RWPE2 (cell line): ENCODE measurements at regions not wholly inside any gene's neighbourhood (a gene's known extent, or its start where the extent isn't known, plus 50 kb on each side); places are given as distances from the start of the nearest gene placed in this dataset.
A peak's percentile ranks its signal among the peaks of the same experiment; 100 is the strongest.

ENCODE experiments used
- ATAC-seq: fragments of 200-7000 bp; cut with Tn5 transposase; 3 replicates; pipeline ENCODE4 v1.9.1; 2021; ENCODE audit warnings: low read depth
- DNase-seq: peaks from one replicate; pipeline ENCODE4 v3.0.0-alpha.2; 2020; ENCODE audit warnings: low spot score
- H3K27ac ChIP-seq: fragments of 450-650 bp; 2 replicates; pipeline ENCODE4 v1.5.1; 2017; ENCODE audit warnings: mild to moderate bottlenecking; ENCODE audit not compliant: poor library complexity, severe bottlenecking
- H3K27me3 ChIP-seq: fragments of 250-450 bp; sonication (Bioruptor Pico); 2 replicates; pipeline ENCODE4 v1.5.1; 2021; ENCODE audit warnings: mild to moderate bottlenecking, moderate library complexity; ENCODE audit not compliant: insufficient read depth, poor library complexity, severe bottlenecking
- H3K36me3 ChIP-seq: fragments of 250-450 bp; sonication (Bioruptor Pico); 2 replicates; pipeline ENCODE4 v1.5.1; 2020; ENCODE audit warnings: low read depth, mild to moderate bottlenecking, moderate library complexity
- H3K4me1 ChIP-seq: fragments of 250-450 bp; sonication (Bioruptor Pico); 2 replicates; pipeline ENCODE4 v1.5.1; 2021; ENCODE audit warnings: mild to moderate bottlenecking, moderate library complexity; ENCODE audit not compliant: insufficient read depth, poor library complexity, severe bottlenecking
- H3K4me3 ChIP-seq: fragments of 250-450 bp; sonication (Bioruptor Pico); 2 replicates; pipeline ENCODE4 v1.5.1; 2021; ENCODE audit warnings: mild to moderate bottlenecking, moderate library complexity; ENCODE audit not compliant: severe bottlenecking
- H3K9me3 ChIP-seq: fragments of 250-450 bp; sonication (Bioruptor Pico); 2 replicates; pipeline ENCODE4 v1.5.1; 2021; ENCODE audit warnings: mild to moderate bottlenecking, moderate library complexity; ENCODE audit not compliant: severe bottlenecking
- CTCF ChIP-seq: fragments of 450-650 bp; IDR thresholded peaks from one replicate; pipeline ENCODE4 v1.5.1; 2017; ENCODE audit warnings: mild to moderate bottlenecking, moderate library complexity; ENCODE audit not compliant: poor library complexity, severe bottlenecking

- no peak for TF ChIP-seq CTCF
- Histone ChIP-seq H3K4me3 (no peak overlapping the region), H3K4me1 (no peaks in the 10 kb centered on the region), H3K36me3 (peaks cover 68% of the 10 kb centered on the region), H3K9me3 (peaks cover 15% of the 10 kb centered on the region), H3K27me3 (no peaks in the 10 kb centered on the region), H3K27ac (no peak overlapping the region)
- peak; percentile 2 for DNase-seq
- no peak for ATAC-seq
These were observed 132.3 kb downstream of the SNRPN start for GRCh38 chr15:25087137-25087536.

DNA sequence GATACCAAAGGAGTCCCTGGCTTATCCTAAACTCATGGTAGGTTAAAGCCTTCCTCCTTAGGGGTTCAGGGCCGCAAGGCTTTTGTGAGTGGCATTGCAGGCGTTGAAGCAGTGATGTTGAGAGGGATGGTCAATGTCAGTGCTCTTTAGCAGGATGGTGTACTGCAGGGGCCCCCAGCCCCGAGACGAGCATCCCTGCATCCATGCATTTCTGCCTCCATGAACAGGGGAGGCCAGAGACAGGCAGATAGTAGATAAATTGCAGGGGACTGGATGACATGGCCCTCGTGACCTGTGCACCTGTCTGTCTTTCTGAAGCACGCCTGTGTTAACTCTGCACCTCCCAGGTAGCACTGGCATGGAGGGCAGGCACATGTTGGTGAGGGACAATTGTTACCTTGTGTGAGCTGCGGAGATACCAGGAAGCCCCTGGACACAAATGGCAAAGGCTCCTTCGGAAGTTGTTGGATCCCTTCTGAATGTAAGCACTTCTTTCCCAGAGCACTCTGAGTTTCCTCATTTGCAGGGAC, 133.5 kb downstream of the SNRPN start:
- no peak for ATAC-seq
- Histone ChIP-seq H3K27me3 (no peaks in the 10 kb centered on the region), H3K4me1 (no peaks in the 10 kb centered on the region), H3K36me3 (peaks cover 65% of the 10 kb centered on the region), H3K9me3 (peaks cover 14% of the 10 kb centered on the region), H3K27ac (no peak overlapping the region), H3K4me3 (no peak overlapping the region)
- no peak for DNase-seq
- no peak for TF ChIP-seq CTCF

- no peak for TF ChIP-seq CTCF
- ATAC-seq (no peak), DNase-seq (peak; percentile 27)
- Histone ChIP-seq H3K9me3 (peaks cover 6% of the 10 kb centered on the region), H3K27ac (no peak overlapping the region), H3K4me1 (no peaks in the 10 kb centered on the region), H3K4me3 (no peak overlapping the region), H3K36me3 (peaks cover 53% of the 10 kb centered on the region), H3K27me3 (no peaks in the 10 kb centered on the region)
These were observed 134.8 kb downstream of the SNRPN start for GRCh38 chr15:25089577-25089976.

DNA sequence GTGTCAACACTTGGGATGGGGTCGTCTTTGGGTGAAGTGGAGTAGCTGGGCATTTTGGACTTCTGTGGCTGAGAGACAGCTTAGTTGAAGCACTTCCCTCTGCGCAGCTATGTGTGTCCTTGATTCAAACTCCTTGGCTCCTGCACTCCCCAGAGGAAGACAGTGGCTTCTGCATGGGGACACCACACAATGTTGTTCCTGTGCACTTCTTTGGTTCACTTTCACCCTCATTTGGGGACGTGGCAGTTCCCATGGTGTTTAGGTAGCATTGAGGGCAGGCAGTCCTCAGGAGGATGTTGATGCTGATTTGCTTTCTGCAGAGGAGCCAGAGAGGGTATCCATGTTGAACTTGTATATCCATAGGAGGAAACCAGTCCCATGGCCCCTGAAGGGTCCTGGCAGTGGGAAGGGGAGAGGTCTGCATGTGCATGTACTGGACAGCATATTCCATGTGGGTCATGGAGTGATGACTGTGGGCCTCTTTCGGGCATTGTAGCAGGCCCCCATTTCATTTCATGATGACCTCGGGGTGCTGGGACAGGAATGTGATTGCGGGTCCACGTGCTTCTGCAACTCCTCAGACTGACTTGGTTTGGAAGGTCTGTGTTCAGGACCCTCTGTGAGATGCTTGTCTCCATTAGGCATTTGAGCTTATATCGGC, 135.4 kb downstream of the SNRPN start:
- Histone ChIP-seq H3K4me1 (no peaks in the 10 kb centered on the region), H3K9me3 (peaks cover 7% of the 10 kb centered on the region), H3K36me3 (peaks cover 49% of the 10 kb centered on the region), H3K4me3 (no peak overlapping the region), H3K27me3 (no peaks in the 10 kb centered on the region), H3K27ac (no peak overlapping the region)
- ATAC-seq = no peak
- DNase-seq = peak; percentile 34
- TF ChIP-seq CTCF = no peak
